ENCODE measurements at regions not wholly inside any gene's neighbourhood (a gene's known extent, or its start where the extent isn't known, plus 50 kb on each side); places are given as distances from the start of the nearest gene placed in this dataset.
A peak's percentile ranks its signal among the peaks of the same experiment; 100 is the strongest.

GRCh38 chr10:28250782-28251181 lies 52.1 kb downstream of the MPP7 start:
- DNase-seq (ENCODE audit: low read depth in 3 of 3), result no peak

- DNase-seq (ENCODE audit: low read depth in 3 of 3), result no peak
These were observed 52.5 kb downstream of the MPP7 start for GRCh38 chr10:28250358-28250757.

- no peak for DNase-seq (ENCODE audit: low read depth in 3 of 3)
These were observed 53.4 kb downstream of the MPP7 start for GRCh38 chr10:28249512-28249911.

GRCh38 chr10:28248092-28248491 lies 54.8 kb downstream of the MPP7 start:
- DNase-seq (ENCODE audit: low read depth in 3 of 3), result no peak

- no peak for DNase-seq (ENCODE audit: low read depth in 3 of 3)
These were observed 56.8 kb downstream of the MPP7 start for GRCh38 chr10:28246023-28246422.

- DNase-seq (ENCODE audit: low read depth in 3 of 3), result no peak
These were observed 58.9 kb downstream of the MPP7 start for GRCh38 chr10:28243923-28244322.

GRCh38 chr10:28242555-28243204 lies 60.2 kb downstream of the MPP7 start:
- DNase-seq (ENCODE audit: low read depth in 3 of 3), result no peak

- DNase-seq (ENCODE audit: low read depth in 3 of 3), result peak in 2 of 3 donors; percentile 12 to 19
These were observed 61.0 kb downstream of the MPP7 start for GRCh38 chr10:28241741-28242399.

- DNase-seq (ENCODE audit: low read depth in 3 of 3), result no peak
These were observed 62.5 kb downstream of the MPP7 start for GRCh38 chr10:28240400-28240799.

GRCh38 chr10:28236591-28236990 lies 66.3 kb downstream of the MPP7 start:
- no peak for DNase-seq (ENCODE audit: low read depth in 3 of 3)

GRCh38 chr10:28220811-28221210 lies 82.1 kb downstream of the MPP7 start:
- DNase-seq (ENCODE audit: low read depth in 3 of 3), result no peak

- no peak for DNase-seq (ENCODE audit: low read depth in 3 of 3)
These were observed 83.6 kb downstream of the MPP7 start for GRCh38 chr10:28219251-28219650.

- DNase-seq (ENCODE audit: low read depth in 3 of 3), result peak in 1 of 3 donors; percentile 3
These were observed 85.0 kb downstream of the MPP7 start for GRCh38 chr10:28217848-28218247.

- DNase-seq (ENCODE audit: low read depth in 3 of 3), result no peak
These were observed 86.9 kb downstream of the MPP7 start for GRCh38 chr10:28215930-28216329.

- no peak for DNase-seq (ENCODE audit: low read depth in 3 of 3)
These were observed 88.6 kb downstream of the MPP7 start for GRCh38 chr10:28214219-28214618.

- no peak for DNase-seq (ENCODE audit: low read depth in 3 of 3)
These were observed 91.1 kb downstream of the MPP7 start for GRCh38 chr10:28211759-28212158.

- no peak for DNase-seq (ENCODE audit: low read depth in 3 of 3)
These were observed 95.1 kb downstream of the MPP7 start for GRCh38 chr10:28207799-28208198.

GRCh38 chr10:28202941-28203352 lies 99.9 kb downstream of the MPP7 start:
- no peak for DNase-seq (ENCODE audit: low read depth in 3 of 3)

GRCh38 chr10:28201410-28202400 lies 101.2 kb downstream of the MPP7 start:
- DNase-seq (ENCODE audit: low read depth in 3 of 3), result no peak

- DNase-seq (ENCODE audit: low read depth in 3 of 3), result no peak
These were observed 102.1 kb downstream of the MPP7 start for GRCh38 chr10:28200775-28201174.

GRCh38 chr10:28199941-28200340 lies 102.9 kb downstream of the MPP7 start:
- no peak for DNase-seq (ENCODE audit: low read depth in 3 of 3)

- no peak for DNase-seq (ENCODE audit: low read depth in 3 of 3)
These were observed 112.7 kb downstream of the MPP7 start for GRCh38 chr10:28190196-28190595.
